ENCODE measurements at regions not wholly inside any gene's neighbourhood (a gene's known extent, or its start where the extent isn't known, plus 50 kb on each side); places are given as distances from the start of the nearest gene placed in this dataset.

DNA sequence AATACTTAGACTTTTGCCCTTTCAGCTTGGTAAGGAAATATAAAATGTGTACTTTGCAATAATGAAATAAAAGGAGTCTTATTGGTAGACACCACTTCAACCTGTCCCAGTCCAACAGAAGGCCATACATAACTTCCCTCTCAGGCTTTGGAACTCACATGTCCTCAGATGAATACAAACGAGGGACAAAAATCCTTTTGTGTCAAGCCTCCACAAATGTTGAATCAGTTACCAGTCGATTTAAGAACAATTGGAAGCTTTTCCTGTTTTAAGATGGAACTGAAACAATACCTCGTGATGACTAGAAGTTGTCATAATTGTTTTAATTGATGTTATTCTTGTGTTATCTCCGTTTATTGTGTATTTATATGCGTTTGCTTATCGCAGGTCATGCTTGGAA, 385.1 kb upstream of the POU3F3 start:
- DNase-seq, result no peak

DNA sequence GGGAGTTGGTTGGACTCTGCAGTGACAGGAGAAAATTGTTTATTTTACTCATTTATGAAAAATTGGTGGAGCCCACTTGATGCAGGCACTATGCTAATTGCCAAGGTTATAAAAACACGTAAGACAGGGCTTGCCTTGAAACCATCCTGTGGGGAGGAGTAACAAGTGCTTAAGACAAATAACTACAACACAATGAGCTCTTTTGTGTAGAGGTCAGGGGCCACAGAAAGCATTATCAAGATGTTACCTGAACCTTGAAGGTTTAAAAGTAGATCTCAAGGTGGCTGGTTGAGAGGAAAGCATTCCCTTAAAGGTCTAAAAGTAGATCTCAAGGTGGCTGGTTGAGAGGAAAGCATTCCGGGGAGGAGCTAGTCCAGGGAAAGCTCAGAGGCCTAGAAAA, 381.8 kb upstream of the POU3F3 start:
- DNase-seq, result no peak

DNA sequence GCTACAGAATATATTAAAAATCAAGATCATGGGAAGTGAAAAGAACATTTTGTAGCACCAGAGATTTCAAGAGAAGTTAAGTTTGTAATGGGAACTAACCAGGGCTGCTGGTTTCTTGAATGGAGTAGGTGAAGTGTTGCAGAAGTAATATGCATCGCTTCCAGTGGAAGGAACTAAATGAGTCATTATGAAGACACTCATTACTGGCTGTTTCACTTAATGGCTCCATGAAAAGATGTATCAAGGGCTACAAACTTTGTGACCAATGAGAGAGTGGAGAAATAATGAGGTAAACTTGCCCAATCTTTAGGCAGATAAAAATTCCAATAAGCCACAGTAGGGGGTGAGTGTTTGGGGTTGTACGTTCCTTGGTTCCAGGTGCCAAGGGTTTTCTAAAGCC, 380.4 kb upstream of the POU3F3 start:
- DNase-seq, result no peak

DNA sequence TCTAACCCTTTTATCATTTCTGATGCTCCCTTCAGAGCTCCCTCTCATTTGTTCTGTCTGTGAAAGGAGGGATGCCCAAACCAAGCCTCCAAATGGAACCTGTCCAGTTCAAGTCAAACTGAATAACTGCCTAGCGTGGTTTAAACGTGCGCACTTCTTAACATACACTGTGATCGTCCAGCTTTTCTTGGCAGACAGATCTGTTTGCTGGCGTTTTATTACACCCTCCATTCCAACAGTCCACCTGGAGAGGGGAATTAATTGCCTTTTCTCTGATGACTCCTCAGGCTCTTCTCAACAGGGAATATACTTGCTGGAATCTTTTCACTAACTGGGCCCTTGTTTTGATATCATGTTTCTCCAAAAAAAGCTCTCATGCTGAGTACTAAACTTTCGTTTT, 379.2 kb upstream of the POU3F3 start:
- no peak for DNase-seq

- DNase-seq, result no peak
Measured at GRCh38 chr2:104476075-104476474, 377.8 kb upstream of the POU3F3 start.

DNA sequence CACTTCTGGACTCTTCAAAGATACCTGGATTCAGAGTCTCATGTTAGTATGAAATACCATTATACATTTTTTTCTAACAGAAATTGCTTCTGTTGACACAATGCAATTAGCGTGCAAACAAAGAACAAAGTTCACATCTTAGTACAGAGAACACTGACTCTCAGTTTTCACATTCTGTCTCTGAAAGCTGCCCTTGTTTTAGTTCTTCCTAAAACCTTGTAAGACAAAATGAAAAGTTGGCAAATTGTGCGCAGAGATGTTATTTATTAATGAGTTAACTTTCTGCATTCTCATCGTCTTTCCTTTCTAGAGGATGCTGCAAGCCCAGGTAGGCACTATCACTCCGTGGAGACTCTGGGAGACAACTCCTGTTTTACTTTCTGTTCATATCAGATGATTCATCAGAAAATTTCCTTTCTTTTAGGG, 377.3 kb upstream of the POU3F3 start:
- DNase-seq, result no peak

GRCh38 chr2:104481341-104481740, 372.6 kb upstream of the POU3F3 start:
- no peak for DNase-seq

DNA sequence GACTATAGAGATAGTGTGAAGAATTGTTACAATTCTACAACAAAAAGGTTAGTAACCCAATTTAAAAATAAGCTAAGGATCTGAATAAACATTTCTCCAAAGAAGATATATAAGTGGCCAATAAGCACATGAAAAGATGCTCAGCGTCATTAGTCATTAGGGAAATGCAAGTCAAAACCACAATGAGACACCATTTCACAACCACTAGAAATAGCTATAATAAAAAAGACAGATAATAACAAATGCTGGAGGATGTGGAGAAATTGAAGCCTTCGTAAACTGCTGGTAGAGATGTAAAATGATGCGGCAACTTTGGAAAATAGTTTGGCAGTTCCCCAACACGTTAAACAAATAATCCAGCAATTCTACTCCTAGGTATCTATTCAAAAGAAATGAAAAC, 366.5 kb upstream of the POU3F3 start:
- no peak for DNase-seq

DNA sequence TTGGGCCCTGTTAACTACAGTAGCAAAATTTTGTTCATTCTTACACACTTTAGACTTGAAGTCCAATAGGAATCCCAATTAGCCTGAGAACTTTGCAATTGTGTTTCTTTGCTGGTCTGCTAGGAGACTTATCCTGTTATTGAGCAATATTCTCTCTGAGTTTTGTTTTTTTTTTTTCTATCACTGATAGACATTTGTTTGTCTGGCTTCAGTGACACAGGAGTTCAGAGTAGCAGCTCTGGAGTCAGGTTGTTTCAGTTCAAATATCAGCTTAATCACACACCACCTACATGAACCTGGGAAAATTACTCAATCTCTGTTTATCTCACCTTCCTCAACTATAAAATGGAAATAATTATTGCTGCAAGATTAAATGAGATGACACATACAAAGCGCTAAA, 360.2 kb upstream of the POU3F3 start:
- DNase-seq, result no peak

- no peak for DNase-seq
Measured at GRCh38 chr2:104501342-104501741, 352.6 kb upstream of the POU3F3 start.

GRCh38 chr2:104501929-104502328, 352.0 kb upstream of the POU3F3 start:
- no peak for DNase-seq

DNA sequence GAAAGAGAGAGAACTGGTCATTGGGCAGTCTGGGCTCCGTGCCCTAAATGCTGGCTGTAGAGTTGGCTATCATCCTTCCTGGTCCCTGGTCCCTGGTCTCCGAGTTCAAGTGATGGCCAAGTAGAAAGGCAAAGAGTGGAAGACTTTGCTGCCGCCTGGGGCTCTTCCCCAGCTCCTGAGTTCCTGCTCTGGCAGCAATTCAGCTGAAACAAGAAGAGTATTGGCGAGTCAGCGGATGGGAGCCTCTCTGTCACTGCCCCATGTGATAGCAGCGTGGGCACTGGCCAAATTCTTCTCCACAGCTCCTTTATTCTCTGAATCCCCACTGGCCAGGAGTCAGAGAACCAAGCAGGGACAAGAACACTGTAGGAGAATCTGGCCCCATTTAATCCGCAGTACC, 351.0 kb upstream of the POU3F3 start:
- DNase-seq, result no peak

DNA sequence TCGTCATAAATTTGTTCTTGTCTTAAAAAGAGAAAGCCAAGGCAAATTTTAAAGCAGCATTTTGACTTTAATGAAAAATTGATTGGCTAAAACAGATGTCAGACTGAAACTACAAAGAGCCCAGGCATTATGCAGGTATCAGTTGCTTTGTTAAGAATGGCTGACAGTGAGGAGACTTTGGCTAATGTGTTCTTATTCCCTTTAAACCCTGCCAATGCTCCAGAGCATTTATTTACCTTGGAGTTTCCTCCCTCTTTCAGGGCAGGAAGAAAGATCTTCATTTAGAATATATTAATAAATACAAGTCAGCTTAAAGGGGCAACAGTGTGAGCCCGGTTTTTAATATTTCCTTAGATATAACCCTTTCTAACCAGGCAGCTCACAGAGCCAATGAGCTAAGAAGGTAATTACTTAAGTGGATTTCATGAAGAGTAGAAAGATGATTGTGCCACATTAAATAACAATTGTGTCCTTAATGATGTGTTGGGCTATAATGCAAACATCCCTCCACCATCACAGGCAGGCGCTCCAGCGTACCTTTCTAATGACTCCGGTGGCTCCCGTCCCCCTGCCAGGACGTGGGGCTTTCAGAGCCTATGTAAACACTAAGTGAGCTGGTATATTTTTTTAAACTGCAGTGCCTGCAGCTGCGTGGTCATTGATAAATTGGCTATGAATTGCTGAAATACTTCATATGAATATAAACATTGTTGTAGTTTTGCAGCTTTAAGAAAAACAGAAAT, 349.4 kb upstream of the POU3F3 start:
- DNase-seq, result no peak

DNA sequence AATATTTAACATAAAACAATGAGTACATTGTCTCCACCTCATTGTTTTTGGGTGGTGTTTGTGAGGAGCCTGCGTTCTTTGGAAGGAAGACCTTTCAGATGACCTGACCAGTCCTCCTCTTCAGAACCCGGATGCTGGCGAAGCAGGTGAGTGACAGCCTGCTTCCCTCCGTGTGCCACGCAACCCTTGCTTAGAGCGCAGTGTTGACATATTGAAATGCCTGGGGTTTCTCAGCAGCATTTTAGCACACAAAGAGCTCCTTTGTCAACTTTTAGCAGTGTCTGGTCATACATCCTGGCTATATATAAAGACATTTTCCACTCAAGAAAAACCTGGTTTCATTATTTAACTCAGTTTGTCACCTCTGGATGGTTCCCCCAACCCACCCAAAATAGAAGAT, 335.7 kb upstream of the POU3F3 start:
- DNase-seq, result no peak

DNA sequence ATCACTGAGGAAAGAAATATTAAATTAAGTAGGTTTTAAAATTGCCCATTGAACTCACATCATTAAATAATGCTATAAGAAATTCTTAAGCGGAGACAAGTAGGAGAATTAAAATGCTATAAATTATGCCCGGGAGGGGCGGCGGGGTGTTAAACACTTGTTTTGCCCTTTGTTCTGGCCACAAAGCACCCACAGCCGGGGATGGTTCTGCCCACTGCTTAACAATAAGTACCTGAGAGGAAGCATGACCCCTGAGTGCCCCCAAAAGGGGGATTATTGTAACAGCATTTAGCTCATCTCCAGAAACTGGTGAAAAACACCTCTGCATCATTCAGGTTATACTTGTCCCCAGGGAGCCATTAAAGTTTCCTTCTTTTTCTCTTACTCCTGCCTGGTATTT, 332.7 kb upstream of the POU3F3 start:
- no peak for DNase-seq

GRCh38 chr2:104523921-104524320, 330.0 kb upstream of the POU3F3 start:
- no peak for DNase-seq

- DNase-seq, result no peak
Measured at GRCh38 chr2:104528101-104528500, 325.8 kb upstream of the POU3F3 start.

- no peak for DNase-seq
Measured at GRCh38 chr2:104531122-104531521, 322.8 kb upstream of the POU3F3 start.

DNA sequence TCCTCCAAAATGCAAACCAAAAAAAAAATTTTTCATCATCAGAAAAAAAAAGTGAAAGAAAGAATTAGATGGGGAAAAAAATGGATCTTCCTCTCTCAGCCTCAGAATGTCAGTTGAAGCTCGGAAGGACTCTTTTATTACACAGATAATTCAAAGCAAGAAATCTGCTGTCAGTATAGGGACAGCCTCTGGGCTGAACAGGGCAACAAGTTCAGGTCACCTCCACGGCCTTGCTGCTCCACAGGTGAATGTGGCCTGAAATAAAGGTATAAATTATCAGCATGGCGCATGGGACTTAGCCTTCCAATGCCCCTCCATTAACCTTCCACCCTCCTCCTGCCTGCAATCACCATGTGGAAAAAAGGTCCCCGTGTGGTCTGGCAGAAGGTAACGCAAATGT, 316.8 kb upstream of the POU3F3 start:
- DNase-seq, result no peak

- DNase-seq, result no peak
Measured at GRCh38 chr2:104538077-104538476, 315.8 kb upstream of the POU3F3 start.

DNA sequence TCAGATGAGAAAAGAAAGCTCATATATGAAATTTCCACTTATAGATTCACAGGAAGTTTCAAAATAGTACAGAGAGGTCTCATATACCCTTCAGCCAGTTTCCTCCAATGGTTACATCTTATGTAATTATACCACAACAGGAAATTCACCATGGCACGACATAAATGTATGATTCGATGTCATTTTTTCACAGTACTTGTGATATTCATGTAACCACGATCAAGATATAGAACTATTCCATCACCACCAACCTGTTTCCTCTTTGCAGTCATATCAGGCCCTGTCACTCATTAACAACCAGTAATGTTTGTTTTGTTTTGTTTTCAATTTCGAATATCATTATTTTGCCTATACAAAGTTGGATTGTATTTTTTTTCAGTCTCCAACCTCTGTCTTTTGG, 314.3 kb upstream of the POU3F3 start:
- DNase-seq, result no peak

GRCh38 chr2:104545055-104545454, 308.9 kb upstream of the POU3F3 start:
- DNase-seq, result no peak

DNA sequence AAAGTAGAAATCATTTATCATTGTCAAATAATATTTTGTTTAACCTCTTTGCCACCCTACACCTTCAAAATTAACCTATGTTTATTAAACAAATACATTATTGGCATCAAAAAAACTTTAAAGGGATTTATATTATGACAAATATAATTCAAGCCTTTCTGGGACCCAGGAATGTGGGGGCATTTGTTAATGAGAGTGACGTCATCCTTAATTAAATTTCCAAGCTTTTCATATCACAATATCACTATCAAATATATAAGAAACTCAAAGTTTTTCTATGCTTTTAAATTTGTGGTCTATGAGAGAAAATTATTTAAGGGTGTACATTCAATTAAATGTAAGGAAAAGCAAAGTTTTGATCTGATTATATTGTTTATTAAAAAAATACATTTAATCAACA, 307.4 kb upstream of the POU3F3 start:
- DNase-seq, result no peak

GRCh38 chr2:104547221-104547620, 306.7 kb upstream of the POU3F3 start:
- DNase-seq, result no peak

GRCh38 chr2:104561251-104561650, 292.7 kb upstream of the POU3F3 start:
- DNase-seq, result no peak

- DNase-seq, result no peak
Measured at GRCh38 chr2:104562537-104562936, 291.4 kb upstream of the POU3F3 start.

All from T1000 (cell line).